ENCODE measurements at regions not wholly inside any gene's neighbourhood (a gene's known extent, or its start where the extent isn't known, plus 50 kb on each side); places are given as distances from the start of the nearest gene placed in this dataset.

DNA sequence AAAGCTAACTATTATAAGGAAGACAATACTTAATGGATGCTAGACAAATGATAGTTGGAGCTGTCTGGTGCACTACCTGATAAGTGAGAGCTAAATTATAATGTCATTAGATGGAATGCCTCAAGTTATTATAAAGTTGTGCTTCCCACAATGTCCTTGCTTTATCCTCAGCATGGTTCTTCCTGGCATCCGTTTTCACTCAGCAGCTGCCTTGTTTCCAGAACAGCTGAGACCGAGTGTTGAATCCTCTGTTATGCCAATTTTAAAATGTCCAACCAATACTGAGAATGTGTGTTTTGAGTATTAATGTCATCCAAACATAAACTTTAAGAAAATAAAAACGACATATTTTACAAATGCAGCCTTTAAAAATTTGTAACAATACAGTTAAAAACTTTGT is 286.7 kb upstream of the SOX2 start:
- DNase-seq = no peak

GRCh38 chr3:181418233-181418632 is 293.5 kb upstream of the SOX2 start:
- no peak for DNase-seq

- DNase-seq = no peak
Observed at GRCh38 chr3:181417748-181418147, 294.0 kb upstream of the SOX2 start.

DNA sequence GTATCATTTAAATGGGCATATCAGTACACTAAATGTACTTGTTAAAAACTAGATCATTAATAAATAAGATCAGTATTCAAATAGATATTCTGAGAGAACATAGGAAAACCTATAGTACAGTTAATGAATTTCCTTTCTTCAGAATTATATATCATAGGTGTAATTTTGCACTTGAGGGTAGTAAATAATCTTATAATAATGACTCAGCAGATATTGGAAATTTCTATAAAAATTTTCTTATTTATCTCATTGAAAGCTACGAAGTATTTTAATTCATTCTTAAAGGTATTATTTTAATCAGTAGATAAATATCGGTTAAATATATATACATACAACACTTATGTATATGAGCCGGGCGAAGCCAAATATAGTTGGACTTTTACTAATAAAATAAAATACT is 300.9 kb upstream of the SOX2 start:
- DNase-seq = no peak

GRCh38 chr3:181403876-181404660 is 307.7 kb upstream of the SOX2 start:
- DNase-seq = no peak

GRCh38 chr3:181402347-181402746 is 309.4 kb upstream of the SOX2 start:
- DNase-seq = no peak

DNA sequence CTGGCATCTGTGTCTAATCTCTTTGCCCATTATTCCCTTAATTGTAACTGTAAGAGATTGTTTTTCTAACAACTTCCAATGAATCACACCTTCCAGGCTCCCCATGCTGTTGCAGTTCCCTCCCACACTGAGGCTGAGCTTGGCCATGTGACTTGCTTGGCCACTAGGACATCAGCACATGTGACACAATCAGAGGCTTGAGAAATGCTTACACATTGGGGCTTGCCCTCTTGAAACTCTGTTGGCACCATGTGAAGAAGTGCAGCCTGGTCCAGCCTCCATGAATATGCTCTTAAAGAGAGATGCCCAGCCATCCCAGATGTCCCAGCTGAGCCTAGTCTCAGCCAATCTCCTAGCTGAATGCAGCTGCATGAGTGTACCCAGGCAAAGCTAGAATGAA is 326.8 kb upstream of the SOX2 start:
- no peak for DNase-seq

DNA sequence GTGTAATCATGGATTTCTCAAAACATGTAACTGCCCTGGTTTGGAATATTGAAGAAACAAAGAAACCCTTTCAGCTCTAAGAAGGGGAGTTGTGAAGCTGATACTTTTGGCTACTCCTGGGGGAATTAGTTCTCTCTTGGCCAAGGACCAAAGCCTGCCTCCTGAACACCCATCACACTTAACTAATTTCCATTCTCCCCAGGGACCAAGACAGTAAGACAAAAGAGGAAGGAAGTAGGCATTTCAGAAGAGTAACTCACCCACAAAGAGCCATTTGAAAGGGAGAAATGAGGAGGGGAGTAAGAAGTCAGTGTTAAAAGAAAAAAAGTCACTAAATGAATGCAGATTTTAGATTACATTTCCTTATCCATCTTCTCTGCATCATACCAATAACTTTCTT is 328.0 kb upstream of the SOX2 start:
- DNase-seq = no peak

DNA sequence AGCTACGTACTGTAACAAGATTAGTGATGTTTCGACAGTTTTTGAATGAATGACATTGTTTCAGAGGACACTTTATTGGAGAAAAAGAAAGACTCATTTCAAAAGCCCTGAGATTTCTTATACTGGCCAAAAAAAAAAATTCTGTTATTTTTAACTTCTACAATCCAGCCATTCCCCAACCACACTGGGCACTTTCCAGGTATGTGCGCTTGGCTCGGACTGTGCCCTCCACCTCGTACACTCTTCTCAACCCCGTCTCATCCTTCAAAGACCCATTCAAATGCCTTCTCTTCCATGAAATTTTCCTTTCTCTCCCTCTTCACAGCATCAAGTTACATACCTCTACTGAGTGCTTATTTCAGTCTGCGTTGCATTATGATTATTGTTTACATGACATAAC is 328.5 kb upstream of the SOX2 start:
- no peak for DNase-seq

GRCh38 chr3:181382656-181383055 is 329.1 kb upstream of the SOX2 start:
- no peak for DNase-seq

- no peak for DNase-seq
Observed at GRCh38 chr3:181379278-181379677, 332.4 kb upstream of the SOX2 start.

GRCh38 chr3:181369637-181370036 is 342.1 kb upstream of the SOX2 start:
- no peak for DNase-seq

GRCh38 chr3:181363231-181363630 is 348.5 kb upstream of the SOX2 start:
- no peak for DNase-seq

DNA sequence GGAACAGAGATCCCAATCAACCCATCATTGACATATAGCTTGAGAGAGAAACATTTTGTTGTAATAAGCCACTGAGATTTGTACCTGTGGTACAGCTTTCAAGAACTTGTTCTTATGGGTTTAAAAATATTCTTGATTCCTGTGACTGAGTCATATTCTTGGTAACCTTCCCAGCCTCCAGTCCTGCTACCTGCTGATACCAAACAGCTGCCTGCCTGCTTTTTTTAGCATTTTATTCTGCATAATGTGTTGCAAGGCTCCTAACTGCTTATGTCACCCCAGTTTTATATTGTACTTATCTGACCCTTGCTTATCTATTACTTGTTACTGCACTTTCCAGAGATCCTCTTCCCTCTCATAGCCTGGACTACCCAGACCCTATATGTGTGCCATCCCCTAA is 349.3 kb upstream of the SOX2 start:
- no peak for DNase-seq

DNA sequence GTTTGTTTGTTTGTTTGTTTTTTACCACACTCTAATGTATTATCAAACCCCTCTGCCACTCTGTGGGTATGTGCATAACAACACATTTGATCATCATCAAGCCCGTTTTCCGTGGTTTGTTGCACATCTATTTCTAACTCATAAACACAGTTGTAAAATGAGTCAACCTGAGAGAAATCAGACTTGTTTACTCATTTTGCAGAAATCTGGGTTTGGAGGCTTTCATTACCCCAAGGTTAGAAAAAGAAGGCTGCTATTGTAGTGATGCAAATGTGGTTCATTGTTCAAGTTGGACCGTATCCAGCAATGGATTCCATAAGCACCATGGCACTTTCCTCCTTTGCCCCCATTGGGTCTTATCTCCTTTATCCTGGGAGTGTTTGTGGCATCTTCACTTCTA is 353.2 kb upstream of the SOX2 start:
- no peak for DNase-seq

- DNase-seq = no peak
Observed at GRCh38 chr3:181358060-181358459, 353.7 kb upstream of the SOX2 start.

- DNase-seq = no peak
Observed at GRCh38 chr3:181354140-181354539, 357.6 kb upstream of the SOX2 start.

DNA sequence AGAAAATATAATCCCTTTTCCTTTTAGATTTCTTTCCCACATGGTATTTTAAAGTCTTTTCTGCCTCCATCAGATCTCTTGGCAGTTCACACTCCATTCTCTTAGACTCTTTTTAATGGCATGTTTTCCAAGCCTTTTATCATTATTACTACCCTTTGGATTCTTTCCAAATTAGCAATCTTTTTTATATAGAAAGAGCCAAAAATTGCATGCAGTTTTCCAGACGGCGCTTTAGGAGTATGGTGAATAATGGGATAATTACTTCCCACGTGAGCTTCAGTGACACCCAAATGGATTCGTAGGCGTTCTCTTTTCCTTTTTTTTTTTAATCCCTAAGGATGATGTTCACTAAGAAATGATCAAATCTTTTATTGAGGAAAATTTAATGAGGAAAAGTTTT is 354.8 kb upstream of the DNAJC19 start:
- DNase-seq = no peak

- DNase-seq = no peak
Observed at GRCh38 chr3:181336597-181336996, 347.1 kb upstream of the DNAJC19 start.

GRCh38 chr3:181333394-181333793 is 343.9 kb upstream of the DNAJC19 start:
- DNase-seq = no peak

GRCh38 chr3:181330821-181331563 is 341.5 kb upstream of the DNAJC19 start:
- DNase-seq = no peak

DNA sequence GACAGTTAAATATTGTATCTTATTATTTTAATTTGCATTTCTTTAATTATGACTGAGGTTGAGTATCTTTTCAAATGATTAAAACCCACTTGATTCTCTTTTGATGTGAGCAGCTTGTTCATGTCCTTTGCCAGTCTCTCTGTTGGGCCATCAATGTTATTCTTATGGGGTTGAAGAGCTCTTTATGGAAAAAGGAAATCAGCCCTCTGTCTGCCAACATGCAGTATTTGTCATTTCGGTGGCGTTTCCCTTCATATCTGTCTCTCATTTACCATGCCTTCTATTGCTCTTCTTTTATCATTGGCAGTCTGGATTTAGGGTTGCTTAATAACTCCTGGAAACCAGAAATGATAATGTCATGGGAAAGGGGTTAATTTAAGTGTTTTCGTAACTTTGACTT is 340.7 kb upstream of the DNAJC19 start:
- no peak for DNase-seq

GRCh38 chr3:181329024-181329423 is 339.5 kb upstream of the DNAJC19 start:
- DNase-seq = no peak

GRCh38 chr3:181328346-181328745 is 338.8 kb upstream of the DNAJC19 start:
- DNase-seq = no peak

DNA sequence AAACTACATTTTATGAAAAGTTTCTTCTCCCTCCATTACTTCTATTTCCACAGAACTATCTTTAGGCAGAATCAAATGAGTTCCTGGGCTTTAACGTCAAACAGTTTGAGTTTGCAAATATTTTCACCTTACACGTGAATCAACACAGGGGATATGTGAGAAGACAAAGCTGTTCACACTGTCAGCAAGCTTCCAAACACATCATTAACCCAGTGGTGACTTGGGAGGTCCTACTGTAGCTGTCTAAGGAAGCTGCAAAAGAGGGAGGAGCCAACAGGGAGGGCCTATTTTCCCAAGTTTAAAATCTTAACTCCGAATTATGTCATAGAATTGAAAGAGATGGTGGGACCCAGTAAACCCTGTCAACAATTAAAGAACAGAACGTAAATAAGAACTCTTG is 337.8 kb upstream of the DNAJC19 start:
- DNase-seq = no peak

Measured in NK-92 treated with Interleukin-12 subunit alpha and Interleukin-12 subunit beta, amount 100 ng/mL, for 24 hours (cell line).